Omental fat pad (tissue), 3 donors: ENCODE measurements at regions not wholly inside any gene's neighbourhood (a gene's known extent, or its start where the extent isn't known, plus 50 kb on each side); places are given as distances from the start of the nearest gene placed in this dataset.

Source experiments
- ATAC-seq: fragments of 150-250 bp; one replicate; pipeline ENCODE4 v1.9.1; 2016; ENCODE audit warnings: mild to moderate bottlenecking, moderate library complexity; ENCODE audit not compliant: low FRiP score
- DNase-seq: peaks from one replicate; pipeline ENCODE4 v3.0.0-alpha.2; 2019; ENCODE audit warnings: low spot score
- CTCF ChIP-seq, 3 donors: fragments of 450-650 bp; IDR thresholded peaks; one replicate each; pipeline ENCODE4 v1.5.1; 2016 to 2017; ENCODE audit warnings: antibody characterized with exemption in 3 of 3, mild to moderate bottlenecking in 3 of 3, moderate library complexity in 2 of 3

- TF ChIP-seq CTCF (IDR thresholded peaks at IDR 0.05): no peak
- no peak for DNase-seq
- no peak for ATAC-seq
Observed at GRCh38 chr4:169909479-169909878, 116.7 kb downstream of the MFAP3L start.

DNA sequence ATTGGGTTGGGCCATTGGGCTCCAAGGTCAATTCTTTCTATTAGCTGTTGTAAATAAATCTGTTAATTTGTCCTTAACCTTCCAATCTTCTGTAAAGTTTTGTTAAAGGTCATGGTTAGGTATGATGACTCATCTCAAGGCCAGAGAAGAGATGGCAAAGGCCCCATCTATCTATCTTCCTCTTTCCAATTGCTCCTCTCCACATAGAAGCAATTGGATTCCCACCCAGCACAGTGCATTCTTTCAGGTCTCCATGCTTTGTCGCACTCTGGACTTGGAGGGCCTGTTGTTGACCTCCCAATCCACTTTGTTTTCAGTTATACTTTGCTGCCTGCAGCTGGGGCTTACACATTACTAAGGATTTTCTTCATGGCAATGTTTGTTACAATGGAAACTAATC is 118.5 kb downstream of the MFAP3L start:
- no peak for DNase-seq
- no peak for ATAC-seq
- no peak for TF ChIP-seq CTCF (IDR thresholded peaks at IDR 0.05)

DNA sequence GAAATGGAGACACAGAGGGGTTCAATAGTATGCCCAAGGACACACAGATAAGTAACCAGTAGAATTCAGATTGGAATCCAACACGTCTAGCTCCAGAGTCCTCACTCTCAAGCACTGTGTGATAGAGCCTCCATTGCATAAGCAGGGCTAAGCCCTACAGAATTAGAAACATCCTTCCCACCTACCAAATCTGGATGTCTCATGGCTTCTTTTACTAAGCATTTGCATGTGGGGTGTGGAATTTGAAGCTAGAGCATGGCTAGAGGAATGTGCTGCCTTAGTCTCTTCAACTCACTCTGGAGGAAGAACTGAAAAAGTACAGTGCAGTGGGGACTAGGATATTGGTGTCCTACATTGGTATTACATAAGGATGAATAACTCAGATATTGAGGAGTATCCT is 119.4 kb downstream of the MFAP3L start:
- TF ChIP-seq CTCF (IDR thresholded peaks at IDR 0.05): no peak
- ATAC-seq (no peak), DNase-seq (no peak)

DNA sequence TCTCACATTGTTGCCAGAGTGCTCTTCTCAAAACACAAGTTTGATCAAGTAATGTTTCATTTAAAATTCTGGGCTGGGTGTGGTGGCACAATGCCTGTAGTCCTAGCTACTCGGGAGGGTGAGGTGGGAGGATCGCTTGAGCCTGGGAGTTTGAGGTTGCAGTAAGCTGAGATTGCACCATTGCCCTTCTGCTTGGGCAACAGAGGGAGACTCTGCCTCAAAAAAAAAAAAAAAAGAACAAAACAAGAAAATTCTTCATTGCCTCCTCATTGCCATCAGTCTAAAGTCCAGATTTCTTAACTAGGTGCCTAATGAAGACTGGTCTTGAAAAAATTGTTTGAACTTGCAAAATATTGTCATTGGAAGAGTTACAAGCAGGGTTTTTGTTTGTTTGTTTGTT is 120.1 kb downstream of the MFAP3L start:
- ATAC-seq: peak; percentile 38
- TF ChIP-seq CTCF (IDR thresholded peaks at IDR 0.05): no peak
- DNase-seq: no peak

DNA sequence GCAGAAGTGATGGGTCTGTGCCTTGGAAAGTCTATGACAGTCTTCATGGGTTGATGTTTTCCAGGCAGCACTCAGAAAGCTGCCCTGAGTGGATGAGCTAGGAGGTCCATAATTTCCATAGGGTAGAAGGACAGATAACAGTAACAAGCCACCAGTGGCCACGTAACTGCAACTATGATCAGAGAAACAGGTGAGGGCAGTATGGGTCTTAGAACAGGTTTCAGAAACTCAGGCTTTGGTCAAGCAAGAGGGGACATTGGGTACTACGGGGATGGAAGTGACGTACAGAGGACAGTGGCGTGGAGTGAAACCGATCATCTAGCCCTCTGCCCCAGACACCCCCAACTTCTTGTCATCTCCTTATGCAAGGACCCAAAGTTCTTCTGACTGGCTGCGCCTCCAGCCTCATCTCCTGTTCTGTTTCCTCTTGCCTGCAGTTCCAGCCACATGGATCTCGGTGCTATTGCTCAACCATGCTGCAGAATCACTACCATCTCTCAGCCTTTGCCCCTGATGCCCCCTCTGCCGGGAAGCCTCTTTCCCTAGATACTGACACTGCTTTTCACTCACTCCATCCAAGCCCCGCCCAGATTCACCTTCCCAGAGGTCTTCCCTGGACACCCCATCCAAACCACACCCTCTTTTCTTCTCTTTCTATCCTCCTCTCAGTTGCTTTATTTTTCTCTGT is 123.4 kb downstream of the MFAP3L start:
- ATAC-seq (peak; percentile 17), DNase-seq (no peak)
- TF ChIP-seq CTCF (IDR thresholded peaks at IDR 0.05): no peak

DNA sequence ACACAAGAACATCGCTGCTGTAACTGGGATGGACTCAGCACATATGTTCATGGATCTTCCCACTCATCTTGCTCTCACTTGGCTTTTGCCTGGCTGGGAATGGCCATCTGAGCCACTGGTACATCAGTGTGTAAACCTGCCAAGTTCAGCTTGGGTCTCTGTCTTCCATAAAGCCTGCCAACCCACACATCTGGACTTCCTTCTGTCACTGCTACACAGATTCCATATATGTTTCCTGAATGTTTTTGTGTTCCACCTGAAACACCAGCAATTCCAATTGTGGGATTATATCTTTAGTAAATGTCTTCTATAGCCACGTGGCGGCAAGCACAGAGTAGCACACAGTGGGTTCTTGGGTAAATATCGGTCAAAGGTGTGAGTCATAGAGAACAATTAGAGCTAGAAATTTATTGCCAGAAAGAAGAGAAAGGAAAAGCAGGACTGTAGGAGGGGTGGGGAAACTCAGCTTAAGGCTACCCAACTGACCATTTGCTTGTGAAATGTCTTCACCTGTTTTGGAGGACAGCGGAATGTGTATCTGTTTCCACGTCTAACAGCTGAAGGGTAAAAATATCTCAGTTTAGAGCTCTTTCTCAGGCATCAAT is 125.9 kb downstream of the MFAP3L start:
- ATAC-seq (no peak), DNase-seq (no peak)
- no peak for TF ChIP-seq CTCF (IDR thresholded peaks at IDR 0.05)

DNA sequence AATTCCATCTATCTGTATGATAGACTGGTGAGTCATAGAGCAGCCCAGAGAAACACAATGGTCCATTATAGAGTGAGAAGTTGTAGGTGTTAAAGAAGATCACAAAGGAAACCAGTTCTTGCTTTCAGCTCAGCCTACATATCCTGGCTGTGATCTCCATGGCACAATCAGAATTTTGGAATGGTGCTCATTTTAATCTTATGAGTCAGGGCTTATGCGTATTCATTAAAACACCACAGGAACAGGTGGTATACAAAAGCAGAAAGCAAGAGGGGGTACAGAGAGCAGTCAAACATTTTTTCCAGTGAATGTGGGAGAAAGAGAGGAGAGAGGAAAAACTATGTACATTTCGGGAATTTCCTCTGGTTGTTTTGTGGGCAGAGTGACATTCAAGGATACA is 126.9 kb downstream of the MFAP3L start:
- TF ChIP-seq CTCF (IDR thresholded peaks at IDR 0.05): no peak
- ATAC-seq (no peak), DNase-seq (no peak)
